GM18861 (cell line): ENCODE measurements at regions not wholly inside any gene's neighbourhood (a gene's known extent, or its start where the extent isn't known, plus 50 kb on each side); places are given as distances from the start of the nearest gene placed in this dataset.

ENCODE experiments used
- ATAC-seq: cut with Tn5 transposase; IDR thresholded peaks from one replicate; pipeline ENCODE4 v1.9.1; 2021; ENCODE audit not compliant: unreplicated experiment

DNA sequence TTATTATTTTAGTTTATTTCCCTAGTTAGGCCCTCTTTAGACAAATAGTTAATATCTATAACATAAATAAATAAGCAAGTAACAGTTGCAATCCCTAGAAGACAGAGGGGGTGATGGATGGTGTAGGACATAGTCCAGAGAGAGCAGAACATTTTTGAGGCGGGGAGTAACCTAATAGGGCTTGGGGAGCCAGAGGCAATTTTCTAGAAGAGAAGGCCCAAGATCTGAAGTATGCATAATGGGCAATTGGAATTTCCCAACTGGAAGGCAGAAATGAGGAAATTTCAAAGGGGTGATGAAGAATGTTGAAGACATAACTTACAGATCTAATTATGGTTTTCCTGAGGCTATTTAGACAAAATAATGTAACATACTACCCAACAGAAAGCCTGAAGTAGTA lies 525.7 kb downstream of the TUSC7 start:
- no peak for ATAC-seq

- no peak for ATAC-seq
These were observed 529.2 kb downstream of the TUSC7 start for GRCh38 chr3:117238806-117239205.

- no peak for ATAC-seq
These were observed 534.1 kb downstream of the TUSC7 start for GRCh38 chr3:117243657-117244056.

GRCh38 chr3:117246771-117247555 lies 537.4 kb downstream of the TUSC7 start:
- no peak for ATAC-seq

DNA sequence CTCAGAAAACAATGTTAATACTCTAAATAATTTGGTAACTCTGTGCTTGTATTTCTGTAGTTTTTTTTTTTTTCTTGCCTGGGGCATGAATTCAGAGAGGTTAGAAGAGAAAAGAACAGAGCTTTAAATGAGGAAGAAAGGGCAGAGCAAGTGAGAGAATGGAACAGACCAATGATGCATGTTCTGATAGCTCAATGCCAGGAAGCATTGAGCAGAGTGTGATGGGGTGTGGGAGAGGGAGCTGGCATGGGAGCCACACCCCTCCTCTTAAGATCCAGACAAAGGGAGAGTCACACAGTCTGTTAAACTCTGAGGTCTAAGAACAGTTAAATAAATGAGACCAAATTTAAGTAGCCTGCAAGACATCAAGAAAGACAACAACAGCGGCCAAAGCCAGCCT lies 538.6 kb downstream of the TUSC7 start:
- no peak for ATAC-seq

DNA sequence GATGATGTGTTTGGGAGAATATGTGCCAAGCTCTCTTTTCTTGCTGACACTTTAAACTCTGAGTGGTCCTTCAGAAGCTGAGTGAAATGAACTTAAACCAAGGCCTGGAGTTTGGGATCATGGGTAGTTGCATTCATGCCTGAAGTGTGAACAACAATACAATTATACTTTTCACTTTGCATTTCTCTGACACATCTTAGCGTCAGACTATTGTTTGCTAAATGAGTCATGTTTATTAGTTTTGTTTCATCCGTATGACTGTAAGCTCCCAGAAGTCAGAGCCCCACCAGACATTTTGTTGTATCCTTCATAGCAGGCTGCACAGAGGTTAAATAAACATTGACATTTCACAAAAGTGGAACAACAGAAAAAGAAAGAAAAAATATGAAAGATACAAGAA lies 542.6 kb downstream of the TUSC7 start:
- no peak for ATAC-seq

- no peak for ATAC-seq
These were observed 543.1 kb downstream of the TUSC7 start for GRCh38 chr3:117252651-117253050.

DNA sequence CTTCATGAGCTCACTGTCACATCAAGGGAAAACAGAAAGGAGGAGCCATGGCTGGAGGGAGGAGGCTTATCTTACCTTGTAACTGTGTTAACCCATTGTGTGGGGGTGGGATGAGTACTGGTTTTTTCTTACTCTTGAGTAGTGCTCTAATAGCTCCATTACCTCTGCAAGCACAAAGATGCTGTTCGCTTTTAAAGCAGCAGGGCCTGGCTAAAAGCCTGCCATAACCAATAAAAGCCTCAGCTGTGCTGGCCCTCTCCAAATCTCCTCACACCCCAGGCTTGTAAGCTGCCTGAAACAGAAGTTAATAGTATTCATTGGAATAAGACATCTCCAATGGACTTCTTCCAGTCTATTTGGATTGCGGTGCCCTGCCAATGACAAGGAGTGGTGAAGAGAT lies 544.1 kb downstream of the TUSC7 start:
- no peak for ATAC-seq

GRCh38 chr3:117254985-117255384 lies 545.4 kb downstream of the TUSC7 start:
- no peak for ATAC-seq

DNA sequence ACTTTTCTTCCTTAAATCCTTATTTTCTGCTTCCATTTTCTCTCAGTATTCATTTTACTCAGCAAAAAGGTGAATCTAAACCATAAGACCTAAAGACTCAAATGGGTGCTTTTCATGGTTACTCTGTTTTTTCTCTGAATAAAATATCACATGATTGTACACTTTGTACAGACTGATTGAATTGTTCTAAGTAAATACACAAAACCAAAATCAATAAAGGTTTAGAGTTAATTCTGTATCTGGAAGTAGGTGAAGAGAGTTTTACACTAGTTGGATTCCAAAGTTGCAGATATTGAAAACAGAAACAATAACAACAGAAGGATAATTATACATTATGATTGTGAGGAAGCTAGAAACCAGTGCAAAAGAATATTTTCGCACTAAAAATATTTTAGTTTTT lies 546.2 kb downstream of the TUSC7 start:
- no peak for ATAC-seq

GRCh38 chr3:117261983-117262421 lies 552.4 kb downstream of the TUSC7 start:
- no peak for ATAC-seq

DNA sequence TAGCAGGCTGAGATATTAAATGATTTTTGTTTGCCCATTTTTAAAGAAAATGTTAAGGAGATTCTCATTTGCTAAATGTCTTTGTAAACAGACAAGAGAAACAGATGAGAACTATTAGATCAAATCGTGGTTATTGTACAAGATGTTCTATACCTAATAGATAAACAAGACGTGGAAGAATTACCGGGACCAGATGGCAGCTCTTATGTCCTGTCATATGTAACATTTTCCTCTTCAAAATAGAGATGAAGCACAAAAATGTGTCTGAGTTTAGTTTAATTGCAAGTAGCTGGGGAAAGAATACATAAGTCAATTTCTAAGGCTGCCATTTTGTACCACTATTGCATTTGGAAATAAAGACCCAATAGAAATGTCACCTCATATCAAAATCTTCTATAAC lies 553.7 kb downstream of the TUSC7 start:
- ATAC-seq = no peak

DNA sequence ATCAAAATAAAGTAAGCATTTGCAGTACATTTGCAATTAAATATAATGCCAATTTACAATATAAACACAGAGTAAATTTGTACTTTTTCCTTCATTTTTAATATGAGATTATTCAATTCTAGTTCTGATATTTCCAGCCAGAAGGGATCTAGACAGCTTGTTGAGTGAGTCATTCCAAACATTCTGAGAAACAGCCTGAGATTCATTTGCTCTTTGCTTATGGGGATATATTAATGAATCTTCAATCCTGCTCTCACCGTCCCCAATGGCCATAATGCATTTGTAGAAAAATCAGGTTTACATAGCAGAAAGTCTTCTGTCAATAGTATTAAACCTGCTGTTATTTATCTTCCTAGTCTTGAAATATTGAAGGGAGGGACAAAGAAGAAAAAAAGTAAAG lies 554.2 kb downstream of the TUSC7 start:
- ATAC-seq = no peak

GRCh38 chr3:117264204-117264994 lies 554.8 kb downstream of the TUSC7 start:
- ATAC-seq = no peak

GRCh38 chr3:117266806-117267205 lies 557.2 kb downstream of the TUSC7 start:
- ATAC-seq = no peak

DNA sequence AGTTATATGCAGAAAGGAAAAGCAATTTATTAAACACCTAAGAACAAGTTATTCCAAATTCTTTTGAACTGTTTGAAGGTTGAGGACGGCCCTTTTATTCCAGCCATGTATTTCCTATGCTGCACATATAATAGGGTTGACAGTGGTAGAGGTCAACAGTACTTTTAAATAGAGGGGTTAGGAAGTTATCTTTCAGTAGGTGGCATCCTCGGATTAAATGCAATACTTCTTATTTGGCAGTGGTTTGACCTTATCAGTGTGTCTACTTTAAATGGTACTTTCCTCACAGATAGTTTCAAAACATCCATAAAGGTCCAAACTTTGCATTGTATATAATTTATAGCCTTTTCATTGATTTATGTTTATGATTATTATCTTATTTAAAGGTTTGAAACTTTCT lies 558.7 kb downstream of the TUSC7 start:
- no peak for ATAC-seq

- ATAC-seq = no peak
These were observed 562.7 kb downstream of the TUSC7 start for GRCh38 chr3:117272274-117272673.

DNA sequence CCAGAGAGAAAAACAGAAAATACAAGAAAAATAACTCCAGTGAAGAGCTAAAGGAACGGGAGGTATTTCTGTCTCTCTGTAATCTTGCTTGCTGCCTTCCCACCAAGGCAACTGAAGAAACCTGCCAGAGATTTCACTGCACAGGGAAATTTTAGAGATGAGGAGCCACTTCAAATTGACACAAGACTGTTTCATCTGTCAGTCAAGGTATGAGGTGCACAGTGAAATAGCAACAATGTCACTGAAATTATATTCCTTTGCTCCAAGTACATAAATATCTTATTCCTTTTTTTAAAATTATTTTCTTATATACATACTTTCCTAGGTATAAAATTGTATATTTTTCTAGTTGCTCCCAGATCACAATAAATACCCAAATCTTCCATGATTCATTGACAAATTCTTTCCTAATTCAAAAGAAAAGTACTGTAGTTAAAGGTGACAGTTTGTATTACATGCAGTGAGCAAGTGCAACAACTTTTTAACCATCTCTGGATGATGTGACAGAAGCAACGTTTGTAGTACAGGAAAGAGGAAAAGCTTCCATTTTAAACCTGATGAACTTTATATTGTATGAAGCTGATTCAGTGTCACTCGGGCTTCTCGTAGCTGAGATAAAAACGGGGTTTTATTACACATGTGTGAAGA lies 563.4 kb downstream of the TUSC7 start:
- ATAC-seq = no peak

DNA sequence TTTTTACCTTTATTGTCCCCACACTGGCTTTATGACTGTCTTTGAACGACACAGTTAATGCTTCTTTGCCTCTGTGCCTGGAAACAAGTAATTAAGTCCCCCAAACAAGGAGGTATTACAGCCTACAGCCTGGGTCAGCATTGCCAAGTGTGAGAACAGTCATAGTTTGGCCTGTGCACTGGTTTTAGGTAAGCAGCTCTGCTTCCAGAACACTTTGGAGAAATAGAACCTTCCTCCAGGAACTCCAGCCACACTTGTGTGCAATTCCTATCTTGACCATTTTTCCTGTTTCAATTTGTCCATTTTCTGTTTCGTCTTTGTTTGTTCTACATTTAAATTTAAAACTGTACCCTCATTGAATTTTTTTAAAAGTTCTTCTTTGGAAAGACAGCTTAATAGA lies 568.2 kb downstream of the TUSC7 start:
- ATAC-seq = no peak

GRCh38 chr3:117278424-117279190 lies 569.0 kb downstream of the TUSC7 start:
- ATAC-seq = peak; percentile 96

GRCh38 chr3:117281371-117281770 lies 571.8 kb downstream of the TUSC7 start:
- ATAC-seq = no peak
